HEK293T (cell line): ENCODE measurements at regions not wholly inside any gene's neighbourhood (a gene's known extent, or its start where the extent isn't known, plus 50 kb on each side); places are given as distances from the start of the nearest gene placed in this dataset.

Source experiments
- CTCF ChIA-PET: fragments of 350-600 bp; formaldehyde crosslinking; extraction: SDS; loops from one replicate; lab custom pipeline; 2021; ENCODE audit warnings: antibody characterized with exemption, inconsistent platforms; lab: Yijun Ruan, JAX
- POLR2A ChIA-PET: fragments of 350-600 bp; formaldehyde crosslinking; extraction: SDS; loops from one replicate; lab custom pipeline; 2020; ENCODE audit warnings: antibody characterized with exemption, inconsistent platforms; lab: Yijun Ruan, JAX
- DNase-seq: peaks from one replicate; pipeline ENCODE4 v3.0.0; 2012; ENCODE audit warnings: mixed read lengths; ENCODE audit errors: extremely low spot score
- ARNT ChIP-seq: fragments of 450-650 bp; IDR thresholded peaks from 2 replicates; pipeline ENCODE4 v1.6.1; 2017; ENCODE audit warnings: mild to moderate bottlenecking
- BHLHE40 ChIP-seq: fragments of 450-650 bp; IDR thresholded peaks from 2 replicates; pipeline ENCODE4 v1.6.1; 2016; ENCODE audit warnings: mild to moderate bottlenecking, moderate library complexity, borderline replicate concordance
- CTBP1 ChIP-seq: fragments of 450-650 bp; IDR thresholded peaks from 2 replicates; pipeline ENCODE4 v1.6.1; 2016; ENCODE audit warnings: borderline replicate concordance
- ELF4 ChIP-seq: fragments of 450-650 bp; IDR thresholded peaks from 2 replicates; pipeline ENCODE4 v1.6.1; 2017; ENCODE audit warnings: antibody characterized with exemption
- FOXA1 ChIP-seq: fragments of 450-650 bp; IDR thresholded peaks from 2 replicates; pipeline ENCODE4 v1.6.1; 2016; ENCODE audit warnings: mild to moderate bottlenecking
- FOXK2 ChIP-seq: fragments of 450-650 bp; IDR thresholded peaks from 2 replicates; pipeline ENCODE4 v1.6.1; 2016; ENCODE audit warnings: mild to moderate bottlenecking
- FOXM1 ChIP-seq: fragments of 450-650 bp; IDR thresholded peaks from 2 replicates; pipeline ENCODE4 v1.6.1; 2017; ENCODE audit warnings: mild to moderate bottlenecking, borderline replicate concordance
- HDGF ChIP-seq: fragments of 450-650 bp; IDR thresholded peaks from 2 replicates; pipeline ENCODE4 v1.6.1; 2017; ENCODE audit warnings: antibody characterized with exemption, borderline replicate concordance
- L3MBTL2 ChIP-seq: fragments of 450-650 bp; conservative IDR thresholded peaks from 2 replicates; pipeline ENCODE4 v1.6.1; 2016; ENCODE audit warnings: mild to moderate bottlenecking
- LEF1 ChIP-seq: fragments of 450-650 bp; IDR thresholded peaks from 2 replicates; pipeline ENCODE4 v1.6.1; 2017; ENCODE audit warnings: mild to moderate bottlenecking, borderline replicate concordance
- NFRKB ChIP-seq: fragments of 450-650 bp; IDR thresholded peaks from 2 replicates; pipeline ENCODE4 v1.6.1; 2016; ENCODE audit warnings: mild to moderate bottlenecking, moderate library complexity
- SP1 ChIP-seq: fragments of 450-650 bp; IDR thresholded peaks from 2 replicates; pipeline ENCODE4 v1.6.1; 2017
- SUZ12 ChIP-seq: fragments of 450-650 bp; IDR thresholded peaks from 2 replicates; pipeline ENCODE4 v1.6.1; 2016; ENCODE audit warnings: mild to moderate bottlenecking
- TARDBP ChIP-seq: fragments of 450-650 bp; IDR thresholded peaks from 2 replicates; pipeline ENCODE4 v1.6.1; 2016
- ZNF384 ChIP-seq: fragments of 450-650 bp; IDR thresholded peaks from 2 replicates; pipeline ENCODE4 v1.6.1; 2016
- TF ChIP-seq, protein P1 (sequence below): fragments of 450-650 bp; IDR thresholded peaks from 2 replicates; pipeline ENCODE4 v1.6.1; 2016

DNA sequence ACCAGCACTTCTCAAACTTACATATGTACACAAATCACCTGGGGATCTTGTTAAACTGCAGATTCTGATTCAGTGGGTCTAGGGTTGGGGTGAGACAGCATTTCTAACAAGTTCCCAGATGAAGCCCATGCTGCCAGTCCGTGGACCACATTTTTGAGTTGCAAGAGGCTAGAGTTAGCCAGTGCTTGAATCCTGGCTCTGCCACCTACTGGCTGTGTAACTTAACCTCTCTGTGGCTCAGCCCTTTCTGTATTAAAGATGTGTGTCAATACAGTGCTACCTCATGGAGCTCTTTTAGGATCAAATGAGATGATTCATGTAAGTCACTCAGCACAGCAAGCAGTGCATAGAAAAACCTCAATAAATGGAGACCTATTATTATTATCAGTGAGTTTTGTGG lies 90.2 kb upstream of the ISX start:
- ChIA-PET CTCF (interaction anchor here (0.7 to 0.8 kb wide), 2 partner anchors 18 to 943 kb away, joined by 3 read pairs; no protein-coding TSS in a partner anchor), POLR2A (no interaction called here)
- no peak for TF ChIP-seq SP1
- TF ChIP-seq ELF4: no peak
- TF ChIP-seq ARNT: no peak
- TF ChIP-seq TARDBP: no peak
- TF ChIP-seq NFRKB: no peak
- no peak for TF ChIP-seq BHLHE40
- no peak for TF ChIP-seq HDGF
- no peak for TF ChIP-seq CTBP1
- no peak for TF ChIP-seq SUZ12
- no peak for TF ChIP-seq L3MBTL2
- TF ChIP-seq FOXA1: no peak
- no peak for TF ChIP-seq ZNF384
- TF ChIP-seq, protein P1, sequence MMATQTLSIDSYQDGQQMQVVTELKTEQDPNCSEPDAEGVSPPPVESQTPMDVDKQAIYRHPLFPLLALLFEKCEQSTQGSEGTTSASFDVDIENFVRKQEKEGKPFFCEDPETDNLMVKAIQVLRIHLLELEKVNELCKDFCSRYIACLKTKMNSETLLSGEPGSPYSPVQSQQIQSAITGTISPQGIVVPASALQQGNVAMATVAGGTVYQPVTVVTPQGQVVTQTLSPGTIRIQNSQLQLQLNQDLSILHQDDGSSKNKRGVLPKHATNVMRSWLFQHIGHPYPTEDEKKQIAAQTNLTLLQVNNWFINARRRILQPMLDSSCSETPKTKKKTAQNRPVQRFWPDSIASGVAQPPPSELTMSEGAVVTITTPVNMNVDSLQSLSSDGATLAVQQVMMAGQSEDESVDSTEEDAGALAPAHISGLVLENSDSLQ: no peak
- TF ChIP-seq LEF1: no peak
- no peak for TF ChIP-seq FOXK2
- TF ChIP-seq FOXM1: no peak
- DNase-seq: no peak

DNA sequence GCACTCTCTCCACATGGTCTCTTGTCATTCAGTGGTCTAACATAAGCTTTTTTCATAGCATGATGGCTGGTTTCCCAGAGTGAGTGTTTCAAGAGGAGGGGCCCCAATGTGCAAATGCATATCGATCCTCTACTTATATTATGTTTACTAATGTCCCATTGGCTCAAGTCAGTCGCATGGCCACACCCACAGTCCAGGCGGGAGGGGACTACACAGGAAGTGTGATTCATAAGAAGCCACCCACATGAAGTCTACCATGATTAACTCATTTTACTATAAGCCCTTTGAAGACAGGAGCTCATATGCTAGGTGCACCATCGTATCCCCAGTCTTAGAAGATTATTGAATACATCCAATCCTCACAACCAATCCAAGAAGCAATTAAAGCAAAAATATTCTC lies 89.5 kb upstream of the ISX start:
- DNase-seq: no peak
- TF ChIP-seq LEF1: no peak
- TF ChIP-seq ZNF384: no peak
- TF ChIP-seq SUZ12: no peak
- no peak for TF ChIP-seq FOXA1
- no peak for TF ChIP-seq ARNT
- TF ChIP-seq L3MBTL2: no peak
- no peak for TF ChIP-seq TARDBP
- TF ChIP-seq ELF4: no peak
- TF ChIP-seq SP1: no peak
- TF ChIP-seq, protein P1: no peak
- no peak for TF ChIP-seq FOXK2
- TF ChIP-seq FOXM1: no peak
- no peak for TF ChIP-seq HDGF
- TF ChIP-seq BHLHE40: no peak
- no peak for TF ChIP-seq CTBP1
- no peak for TF ChIP-seq NFRKB
- CTCF ChIA-PET: interaction anchor here (0.8 kb wide), 1 partner anchor 19 kb away, joined by 3 read pairs; no protein-coding TSS in a partner anchor
- POLR2A ChIA-PET: interaction anchor here (0.5 kb wide), 1 partner anchor 1007 kb away, joined by 3 read pairs; no protein-coding TSS in a partner anchor

DNA sequence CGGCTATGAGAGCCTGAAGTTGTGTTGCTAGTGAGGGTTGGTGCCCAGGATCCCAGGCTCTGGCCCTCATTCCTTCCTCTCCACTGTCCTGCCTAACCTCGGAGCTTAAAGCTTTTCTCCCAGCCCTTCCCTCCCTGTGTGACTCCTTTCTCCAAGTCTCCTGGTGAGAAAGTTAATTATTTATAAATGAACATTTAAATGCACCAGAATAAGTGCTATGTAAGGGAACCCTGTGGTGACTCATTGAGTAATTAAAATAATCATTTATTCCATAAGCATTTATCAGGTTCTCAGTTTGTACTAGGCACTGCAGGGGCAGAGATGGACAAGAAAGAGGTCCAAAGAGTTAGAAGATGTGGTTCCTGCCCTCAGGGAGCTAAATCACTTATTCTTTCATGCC lies 89.1 kb upstream of the ISX start:
- POLR2A ChIA-PET: interaction anchor here (0.5 kb wide), 1 partner anchor 1008 kb away, joined by 3 read pairs; no protein-coding TSS in a partner anchor
- no peak for DNase-seq
- TF ChIP-seq ZNF384 (no peak), L3MBTL2 (no peak), FOXK2 (no peak), FOXM1 (no peak), SUZ12 (no peak), FOXA1 (no peak), CTBP1 (no peak), TARDBP (no peak), BHLHE40 (no peak), ELF4 (no peak), SP1 (no peak), NFRKB (no peak), ARNT (no peak)
- TF ChIP-seq, protein P1: no peak
- CTCF ChIA-PET: no interaction called here

DNA sequence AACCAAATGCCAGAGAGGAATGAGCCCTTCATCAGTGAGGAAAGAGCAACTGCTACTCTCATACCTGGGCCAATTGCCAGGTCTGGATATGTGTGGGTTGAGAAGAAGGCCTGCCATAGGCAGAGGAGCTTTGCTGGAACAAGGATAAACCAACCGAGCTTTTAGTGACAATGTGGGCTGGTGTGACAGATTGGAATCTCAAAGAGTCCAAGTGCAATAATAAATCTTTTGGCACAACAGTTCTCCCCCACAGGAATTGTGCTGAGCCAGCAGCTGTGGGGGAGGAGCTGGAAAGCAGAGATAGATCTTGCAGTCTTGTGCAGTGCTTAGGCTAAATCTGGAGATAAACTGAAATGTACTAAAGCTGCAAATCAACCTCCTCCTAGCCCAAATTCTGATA lies 79.4 kb upstream of the ISX start:
- no peak for DNase-seq
- TF ChIP-seq FOXK2: no peak
- TF ChIP-seq BHLHE40: no peak
- TF ChIP-seq ARNT: no peak
- TF ChIP-seq NFRKB: no peak
- ChIA-PET POLR2A (no interaction called here), CTCF (no interaction called here)

DNA sequence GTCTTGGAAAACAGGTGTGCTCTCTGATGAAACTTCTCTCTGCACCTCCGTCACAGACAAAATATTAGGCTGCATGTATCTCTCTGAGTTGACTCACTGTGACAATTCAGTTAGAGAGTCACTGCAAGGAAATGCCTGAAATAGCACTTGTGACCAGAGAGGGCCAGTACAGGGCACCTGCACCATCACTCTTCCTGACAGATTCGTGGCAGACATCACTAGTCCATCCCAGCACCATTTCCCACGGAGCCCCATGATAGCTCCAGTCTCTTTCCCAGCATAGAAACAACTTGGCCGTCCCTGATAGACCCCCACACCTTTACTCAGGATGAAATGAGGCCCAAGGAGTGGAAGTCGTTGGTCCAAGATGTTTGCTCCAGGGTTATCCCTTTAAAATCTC lies 73.3 kb upstream of the ISX start:
- TF ChIP-seq FOXK2: no peak
- no peak for TF ChIP-seq FOXM1
- no peak for TF ChIP-seq LEF1
- no peak for TF ChIP-seq ELF4
- no peak for TF ChIP-seq L3MBTL2
- TF ChIP-seq FOXA1: no peak
- no peak for TF ChIP-seq TARDBP
- no peak for TF ChIP-seq HDGF
- TF ChIP-seq ZNF384: no peak
- no peak for TF ChIP-seq CTBP1
- no peak for TF ChIP-seq ARNT
- no peak for TF ChIP-seq SP1
- POLR2A ChIA-PET: no interaction called here
- CTCF ChIA-PET: no interaction called here
- DNase-seq: no peak

DNA sequence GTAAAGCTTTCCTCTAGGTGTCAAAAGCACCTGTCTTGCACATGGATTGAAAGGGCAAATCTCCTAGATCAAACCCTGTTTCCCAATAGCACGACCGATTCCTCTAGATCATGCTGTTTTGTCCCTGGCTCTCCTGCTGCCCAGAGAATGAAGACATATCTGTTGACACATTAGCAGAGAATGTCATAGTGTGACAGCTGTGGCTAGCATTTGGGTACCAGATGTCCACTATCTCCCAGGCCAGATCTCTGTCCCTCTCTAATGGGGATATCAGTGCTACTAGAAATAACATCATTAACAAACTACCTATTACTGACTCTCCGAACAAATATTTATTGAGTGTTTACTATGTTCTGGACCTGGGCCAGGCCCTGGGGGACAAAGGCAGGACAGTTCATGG lies 72.4 kb upstream of the ISX start:
- ChIA-PET POLR2A (no interaction called here), CTCF (no interaction called here)
- TF ChIP-seq FOXK2: no peak
- no peak for TF ChIP-seq BHLHE40
- no peak for TF ChIP-seq ELF4
- TF ChIP-seq SP1: no peak
- no peak for TF ChIP-seq L3MBTL2
- TF ChIP-seq ARNT: no peak
- no peak for TF ChIP-seq TARDBP
- TF ChIP-seq, protein P1: no peak
- no peak for TF ChIP-seq HDGF
- TF ChIP-seq NFRKB: no peak
- no peak for TF ChIP-seq LEF1
- TF ChIP-seq CTBP1: no peak
- TF ChIP-seq FOXM1: no peak
- no peak for TF ChIP-seq ZNF384
- no peak for TF ChIP-seq FOXA1
- no peak for DNase-seq
